WI38 (cell line): ENCODE measurements at regions not wholly inside any gene's neighbourhood (a gene's known extent, or its start where the extent isn't known, plus 50 kb on each side); places are given as distances from the start of the nearest gene placed in this dataset.
"Not testable (repeated sequence)": the region's sequence is repeated elsewhere in the genome, so short reads cannot be mapped to it uniquely, and the experiment has no call there.

Experiments
- H3K4me3 ChIP-seq: 2 replicates; pipeline ENCODE4 v1.5.1; 2011; ENCODE audit warnings: low read depth, mild to moderate bottlenecking, control low read depth, low read length
- CTCF ChIP-seq: IDR thresholded peaks from 2 replicates; pipeline ENCODE4 v1.5.1; 2012; ENCODE audit warnings: low read depth, mild to moderate bottlenecking, control low read depth, low read length

GRCh38 chr4:101649790-101650515 lies 140.6 kb upstream of the BANK1 start:
- H3K4me3 ChIP-seq = no peak overlapping the region
- TF ChIP-seq CTCF = no peak

GRCh38 chr4:101647710-101648034 lies 142.9 kb upstream of the BANK1 start:
- TF ChIP-seq CTCF = no peak
- no peak overlapping the region for H3K4me3 ChIP-seq

DNA sequence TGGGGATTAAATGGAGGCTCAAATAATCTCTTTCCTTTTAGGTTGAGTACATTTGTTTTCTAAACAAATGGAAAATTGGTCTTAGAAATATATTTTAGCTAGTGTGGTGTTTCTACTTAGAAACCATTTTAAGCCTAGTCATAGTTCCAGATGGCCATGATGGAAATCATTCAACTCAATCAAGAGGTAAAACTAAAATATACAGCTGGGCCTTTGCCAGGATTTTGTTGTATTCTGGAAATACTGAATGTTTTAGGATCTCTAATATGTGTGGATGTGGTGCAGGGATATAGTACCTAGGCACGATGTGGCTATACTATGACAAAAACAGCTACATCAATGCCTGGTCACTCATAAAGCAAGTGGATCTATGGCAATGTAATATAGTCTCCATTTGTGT lies 146.0 kb upstream of the BANK1 start:
- TF ChIP-seq CTCF = no peak
- no peak overlapping the region for H3K4me3 ChIP-seq

- no peak overlapping the region for H3K4me3 ChIP-seq
- no peak for TF ChIP-seq CTCF
Measured at GRCh38 chr4:101643186-101643837, 147.2 kb upstream of the BANK1 start.

DNA sequence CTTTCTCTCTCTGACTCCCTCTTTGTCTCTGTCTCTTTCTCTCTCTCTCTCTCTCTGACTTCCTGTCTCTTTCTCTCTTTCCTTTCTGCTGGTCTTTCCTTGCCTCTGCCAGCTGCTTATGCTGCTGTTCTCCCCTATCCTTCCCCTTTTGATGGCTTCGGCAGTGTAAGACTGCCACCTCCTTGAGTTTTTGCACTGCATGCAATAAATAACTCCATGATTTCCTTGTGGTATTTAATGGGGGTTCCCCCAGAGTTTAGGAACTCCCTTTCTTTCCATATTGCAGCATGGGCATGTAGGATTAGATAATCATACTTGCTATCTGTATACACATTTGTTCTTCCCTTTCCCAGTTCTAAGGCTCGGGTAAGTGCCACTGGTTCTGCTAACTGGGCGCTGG lies 157.8 kb upstream of the BANK1 start:
- not testable (repeated sequence) for H3K4me3 ChIP-seq

DNA sequence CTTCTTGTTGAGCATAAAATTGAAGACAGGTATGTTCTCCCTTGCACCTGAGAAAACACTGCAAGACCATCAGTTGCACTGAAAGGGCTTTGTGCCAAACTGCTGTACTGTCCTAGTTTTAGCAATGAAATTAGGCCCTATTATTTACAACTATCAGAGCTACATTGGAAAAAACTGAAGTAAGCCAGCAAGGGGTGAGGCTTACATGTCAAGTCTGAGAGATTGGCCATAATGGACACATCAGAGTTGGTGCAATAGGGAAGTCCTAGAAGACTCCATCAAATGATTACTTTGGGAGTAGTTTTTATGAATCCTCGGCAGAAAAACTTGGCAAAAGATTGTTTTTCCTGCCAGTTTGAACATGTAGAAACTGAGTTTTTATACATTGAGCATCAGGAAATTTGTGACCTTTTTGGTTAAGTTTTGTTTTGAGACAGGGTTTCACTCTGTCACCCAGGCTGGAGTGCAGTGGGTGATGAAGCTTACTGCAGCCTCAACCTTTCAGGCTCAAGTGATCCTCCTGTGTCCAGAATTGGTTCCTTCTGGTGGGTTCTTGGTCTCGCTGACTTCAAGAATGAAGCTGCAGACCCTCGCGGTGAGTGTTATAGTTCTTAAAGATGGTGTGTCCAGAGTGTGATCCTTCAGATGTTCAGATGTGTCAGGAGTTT lies 160.1 kb upstream of the BANK1 start:
- TF ChIP-seq CTCF = no peak

GRCh38 chr4:101621120-101621519 lies 169.4 kb upstream of the BANK1 start:
- TF ChIP-seq CTCF = no peak
- H3K4me3 ChIP-seq = no peak overlapping the region

More for the DNA sequence above, 160.1 kb upstream of the BANK1 start:
- no peak overlapping the region for H3K4me3 ChIP-seq
